Hematopoietic multipotent progenitor cell treated with erythropoietin and hydrocortisone succinate and interleukin-3 and kit ligand, for 4 days (in vitro differentiated cells): ENCODE measurements at regions not wholly inside any gene's neighbourhood (a gene's known extent, or its start where the extent isn't known, plus 50 kb on each side); places are given as distances from the start of the nearest gene placed in this dataset.

Experiments used
- DNase-seq: peaks from one replicate; pipeline ENCODE4 v3.0.0-alpha.2; 2015

GRCh38 chr1:34518146-34518699, 236.6 kb upstream of the GJB5 start:
- DNase-seq = no peak

GRCh38 chr1:34520111-34520510, 234.7 kb upstream of the GJB5 start:
- no peak for DNase-seq

- DNase-seq = no peak
Observed at GRCh38 chr1:34524783-34525182, 230.1 kb upstream of the GJB5 start.

- no peak for DNase-seq
Observed at GRCh38 chr1:34529935-34530859, 224.7 kb upstream of the GJB5 start.

GRCh38 chr1:34532113-34532512, 222.7 kb upstream of the GJB5 start:
- DNase-seq = no peak

GRCh38 chr1:34538481-34538880, 216.4 kb upstream of the GJB5 start:
- no peak for DNase-seq

- peak; percentile 13 for DNase-seq
Observed at GRCh38 chr1:34547046-34547674, 207.7 kb upstream of the GJB5 start.

- DNase-seq = peak; percentile 53
Observed at GRCh38 chr1:34549199-34549598, 205.6 kb upstream of the GJB5 start.

GRCh38 chr1:34578306-34578705, 176.5 kb upstream of the GJB5 start:
- DNase-seq = no peak

GRCh38 chr1:34582356-34582755, 172.5 kb upstream of the GJB5 start:
- no peak for DNase-seq

- no peak for DNase-seq
Observed at GRCh38 chr1:34587761-34588160, 167.1 kb upstream of the GJB5 start.

- no peak for DNase-seq
Observed at GRCh38 chr1:34590211-34590623, 164.6 kb upstream of the GJB5 start.

GRCh38 chr1:34591751-34592629, 162.9 kb upstream of the GJB5 start:
- peak; percentile 4 for DNase-seq

- DNase-seq = peak; percentile 77
Observed at GRCh38 chr1:34597877-34598514, 156.9 kb upstream of the GJB5 start.

GRCh38 chr1:34602907-34603306, 151.9 kb upstream of the GJB5 start:
- DNase-seq = no peak

- DNase-seq = no peak
Observed at GRCh38 chr1:34603594-34603993, 151.3 kb upstream of the GJB5 start.

GRCh38 chr1:34606504-34606903, 148.3 kb upstream of the GJB5 start:
- DNase-seq = no peak

GRCh38 chr1:34610063-34610462, 144.8 kb upstream of the GJB5 start:
- no peak for DNase-seq

- DNase-seq = no peak
Observed at GRCh38 chr1:34611571-34611970, 143.3 kb upstream of the GJB5 start.

- DNase-seq = no peak
Observed at GRCh38 chr1:34612091-34612827, 142.6 kb upstream of the GJB5 start.

- no peak for DNase-seq
Observed at GRCh38 chr1:34617321-34618118, 137.3 kb upstream of the GJB5 start.
